Muscle layer of duodenum (tissue), 2 donors: ENCODE measurements at regions not wholly inside any gene's neighbourhood (a gene's known extent, or its start where the extent isn't known, plus 50 kb on each side); places are given as distances from the start of the nearest gene placed in this dataset.

Experiments
- H3K27ac ChIP-seq: one replicate; pipeline ENCODE4 v1.7.0; 2013; ENCODE audit warnings: mild to moderate bottlenecking, low read length
- H3K27me3 ChIP-seq: one replicate; pipeline ENCODE4 v1.7.0; 2013; ENCODE audit warnings: low read depth, mild to moderate bottlenecking, control low read depth, low read length
- H3K36me3 ChIP-seq, 2 donors: one replicate each; pipeline ENCODE4 v1.7.0; 2013; ENCODE audit warnings: low read length in 2 of 2, control low read depth in 1 of 2, mild to moderate bottlenecking in 1 of 2; ENCODE audit not compliant: insufficient read depth in 2 of 2, control insufficient read depth in 1 of 2
- H3K4me1 ChIP-seq, 2 donors: one replicate each; pipeline ENCODE4 v1.7.0; 2013; ENCODE audit warnings: low read length in 2 of 2, mild to moderate bottlenecking in 2 of 2, control low read depth in 1 of 2, moderate library complexity in 1 of 2; ENCODE audit not compliant: insufficient read depth in 2 of 2, control insufficient read depth in 1 of 2
- H3K4me3 ChIP-seq, 2 donors: one replicate each; pipeline ENCODE4 v1.7.0; 2013; ENCODE audit warnings: low read length in 2 of 2, low read depth in 1 of 2, mild to moderate bottlenecking in 1 of 2
- H3K9me3 ChIP-seq, 2 donors: one replicate each; pipeline ENCODE4 v1.7.0; 2013; ENCODE audit warnings: low read length in 2 of 2, control low read depth in 1 of 2, mild to moderate bottlenecking in 1 of 2; ENCODE audit not compliant: control insufficient read depth in 1 of 2
- donor health status: healthy.

GRCh38 chr21:38986406-38986805 is 180.7 kb downstream of the ETS2 start:
- no peak overlapping the region for H3K4me3 ChIP-seq
- no peaks in the 10 kb centered on the region for H3K9me3 ChIP-seq
- no peaks in the 10 kb centered on the region for H3K27me3 ChIP-seq
- H3K27ac ChIP-seq, result no peak overlapping the region
- no peaks in the 10 kb centered on the region for H3K36me3 ChIP-seq
- peaks cover 14 to 40% of the 10 kb centered on the region in 2 donors for H3K4me1 ChIP-seq

GRCh38 chr21:38985568-38986378 is 180.0 kb downstream of the ETS2 start:
- H3K9me3 ChIP-seq, result no peaks in the 10 kb centered on the region
- H3K4me1 ChIP-seq, result peaks cover 14 to 40% of the 10 kb centered on the region in 2 donors
- H3K36me3 ChIP-seq, result no peaks in the 10 kb centered on the region
- H3K27me3 ChIP-seq, result no peaks in the 10 kb centered on the region
- H3K4me3 ChIP-seq, result no peak overlapping the region
- H3K27ac ChIP-seq, result peak overlapping the region; percentile 32

GRCh38 chr21:38984982-38985567 is 179.3 kb downstream of the ETS2 start:
- Histone ChIP-seq H3K9me3 (no peaks in the 10 kb centered on the region), H3K27ac (peak overlapping the region; percentile 32), H3K27me3 (no peaks in the 10 kb centered on the region), H3K36me3 (no peaks in the 10 kb centered on the region), H3K4me1 (peaks cover 14 to 34% of the 10 kb centered on the region in 2 donors), H3K4me3 (no peak overlapping the region)

DNA sequence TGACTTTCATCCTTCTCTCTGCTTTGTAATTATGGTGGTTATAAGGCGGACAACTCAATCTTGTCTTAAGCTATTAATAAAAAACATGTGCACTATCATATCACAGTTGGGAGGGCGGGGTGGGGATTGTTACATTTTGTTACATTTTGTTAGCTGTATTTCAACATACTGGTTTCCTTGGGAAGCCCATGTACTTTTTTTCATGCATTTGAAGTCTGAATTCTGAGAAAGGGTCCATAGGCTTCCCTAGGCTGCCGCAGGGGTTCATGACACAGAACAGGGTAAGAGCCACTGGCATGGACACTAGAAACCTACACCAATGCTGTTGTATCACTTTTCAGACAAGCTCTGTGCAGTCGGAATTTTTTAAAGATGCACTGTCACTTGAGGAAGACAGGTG is 178.8 kb downstream of the ETS2 start:
- Histone ChIP-seq H3K9me3 (no peaks in the 10 kb centered on the region), H3K4me3 (no peak overlapping the region), H3K27me3 (no peaks in the 10 kb centered on the region), H3K27ac (no peak overlapping the region), H3K36me3 (no peaks in the 10 kb centered on the region), H3K4me1 (peaks cover 14 to 29% of the 10 kb centered on the region in 2 donors)

DNA sequence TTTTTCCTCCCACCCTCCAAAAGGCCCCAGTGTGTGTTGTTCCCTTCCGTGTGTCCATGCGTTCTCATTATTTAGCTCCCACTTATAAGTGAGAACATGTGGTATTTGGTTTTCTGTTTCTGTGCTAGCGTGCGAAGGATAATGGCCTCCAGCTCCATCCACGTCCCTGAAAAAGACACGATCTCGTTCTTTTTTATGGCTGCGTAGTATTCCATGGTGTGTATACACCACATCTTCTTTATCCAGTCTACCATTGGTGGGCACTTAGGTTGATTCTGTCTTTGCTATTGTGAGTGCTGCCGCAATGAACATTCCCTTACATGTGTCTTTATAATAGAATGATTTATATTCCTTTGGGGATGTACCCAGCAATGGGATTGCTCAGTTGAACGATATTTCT is 177.8 kb downstream of the ETS2 start:
- Histone ChIP-seq H3K9me3 (no peaks in the 10 kb centered on the region), H3K4me3 (no peak overlapping the region), H3K27me3 (no peaks in the 10 kb centered on the region), H3K36me3 (no peaks in the 10 kb centered on the region), H3K27ac (no peak overlapping the region), H3K4me1 (peaks cover 14 to 22% of the 10 kb centered on the region in 2 donors)

DNA sequence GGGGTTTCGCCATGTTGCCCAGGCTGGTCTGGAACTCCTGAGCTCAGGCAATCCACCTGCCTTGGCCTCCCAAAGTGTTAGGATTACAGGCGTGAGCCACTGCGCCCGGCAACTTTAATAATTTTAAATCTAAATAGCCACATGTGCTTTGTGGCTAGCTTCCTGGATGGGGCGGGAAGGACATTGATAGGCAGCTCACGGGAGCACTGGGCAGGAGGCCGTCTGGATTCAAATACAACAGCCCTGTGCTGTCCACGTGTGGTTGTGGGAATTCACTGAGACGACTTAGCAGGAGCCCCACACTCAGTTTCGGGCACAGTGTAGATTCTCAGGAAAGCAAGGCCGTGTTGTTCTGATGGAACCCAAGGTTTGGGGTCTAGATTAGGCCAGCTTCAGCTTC is 177.1 kb downstream of the ETS2 start:
- Histone ChIP-seq H3K27ac (no peak overlapping the region), H3K27me3 (no peaks in the 10 kb centered on the region), H3K4me3 (no peak overlapping the region), H3K4me1 (peaks cover 14 to 16% of the 10 kb centered on the region in 2 donors), H3K9me3 (no peaks in the 10 kb centered on the region), H3K36me3 (no peaks in the 10 kb centered on the region)

- Histone ChIP-seq H3K36me3 (no peaks in the 10 kb centered on the region), H3K27ac (no peak overlapping the region), H3K27me3 (no peaks in the 10 kb centered on the region), H3K4me3 (no peak overlapping the region), H3K4me1 (peaks cover 14 to 16% of the 10 kb centered on the region in 2 donors), H3K9me3 (no peaks in the 10 kb centered on the region)
Measured at GRCh38 chr21:38982096-38982495, 176.4 kb downstream of the ETS2 start.

DNA sequence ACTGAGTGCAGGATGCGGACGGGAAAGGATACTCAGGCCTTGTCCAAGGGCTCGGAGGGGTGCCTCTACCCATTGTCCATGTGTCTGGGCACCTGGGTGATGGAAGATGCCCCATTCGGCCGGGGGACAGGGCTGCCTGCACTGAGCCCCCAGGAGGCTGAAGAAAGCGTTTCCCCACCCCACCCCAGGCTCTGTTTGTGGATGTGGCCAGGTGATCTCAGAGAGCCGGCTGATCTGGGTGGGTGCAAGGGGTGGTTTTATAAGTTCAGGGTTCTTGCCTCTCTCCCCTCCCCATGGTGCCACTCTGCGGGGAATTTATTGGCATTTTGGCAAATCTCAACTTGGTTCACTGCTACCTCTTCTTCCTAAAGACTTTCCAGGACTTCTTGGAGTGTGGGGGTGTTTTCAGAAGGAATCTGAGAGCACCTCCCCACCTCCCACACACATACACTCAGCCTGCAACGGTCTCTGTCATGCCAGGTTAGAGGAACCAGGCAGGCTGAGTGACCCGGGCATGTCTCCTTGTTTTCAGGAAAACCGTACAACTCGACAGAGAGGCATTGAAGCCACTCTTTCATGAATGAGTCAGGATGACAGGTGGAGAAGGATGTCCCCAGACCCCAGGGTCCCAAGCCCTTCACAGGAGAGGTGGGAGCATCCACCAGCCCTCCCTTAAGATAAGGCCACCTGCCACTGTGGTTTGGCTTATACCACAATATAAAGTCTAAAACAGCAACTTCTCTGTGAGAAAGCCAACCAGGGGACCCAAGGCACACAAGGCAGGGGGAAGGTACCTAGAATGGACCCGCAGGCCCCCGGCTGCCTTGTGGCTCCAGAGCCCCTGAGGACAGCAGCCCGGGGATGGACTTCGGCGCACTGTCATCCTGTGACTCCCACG is 174.9 kb downstream of the ETS2 start:
- peaks cover 10 to 11% of the 10 kb centered on the region in 2 donors for H3K4me1 ChIP-seq
- H3K9me3 ChIP-seq, result no peaks in the 10 kb centered on the region

GRCh38 chr21:38979271-38980121 is 173.8 kb downstream of the ETS2 start:
- Histone ChIP-seq H3K4me3 (no peak overlapping the region), H3K27ac (no peak overlapping the region), H3K36me3 (no peaks in the 10 kb centered on the region), H3K9me3 (no peaks in the 10 kb centered on the region), H3K27me3 (no peaks in the 10 kb centered on the region), H3K4me1 (no peaks in the 10 kb centered on the region)

More for the DNA sequence above, 174.9 kb downstream of the ETS2 start:
- Histone ChIP-seq H3K4me3 (no peak overlapping the region), H3K36me3 (no peaks in the 10 kb centered on the region), H3K27me3 (no peaks in the 10 kb centered on the region), H3K27ac (no peak overlapping the region)

DNA sequence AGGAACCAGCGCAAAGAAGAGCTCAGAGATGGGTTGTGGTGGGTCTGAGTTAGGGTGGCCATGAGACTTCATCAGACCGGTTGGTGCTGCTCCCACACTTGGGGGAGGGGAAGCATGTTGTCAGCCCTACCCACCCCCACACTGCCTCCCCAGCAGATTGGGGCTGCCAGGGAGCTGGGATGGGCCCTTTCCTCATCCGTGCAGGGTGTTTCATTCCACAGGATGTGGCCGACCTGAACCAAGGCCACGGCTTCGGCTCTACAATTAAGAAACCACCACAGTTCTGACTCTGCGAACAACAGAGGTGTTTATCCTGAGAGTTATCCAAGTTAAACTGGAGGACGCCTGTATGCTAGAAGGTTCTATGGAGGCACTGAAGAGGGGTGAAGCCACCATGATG is 171.2 kb downstream of the ETS2 start:
- no peaks in the 10 kb centered on the region for H3K4me1 ChIP-seq
- H3K4me3 ChIP-seq, result no peak overlapping the region
- no peak overlapping the region for H3K27ac ChIP-seq
- no peaks in the 10 kb centered on the region for H3K9me3 ChIP-seq
- H3K27me3 ChIP-seq, result no peaks in the 10 kb centered on the region
- H3K36me3 ChIP-seq, result no peaks in the 10 kb centered on the region
